Mucosa of rectum (tissue), 2 donors: ENCODE measurements at regions not wholly inside any gene's neighbourhood (a gene's known extent, or its start where the extent isn't known, plus 50 kb on each side); places are given as distances from the start of the nearest gene placed in this dataset.

ENCODE experiments used
- H3K27ac ChIP-seq, 2 donors: one replicate each; pipeline ENCODE4 v1.7.0; 2013; ENCODE audit warnings: inconsistent platforms in 2 of 2, low read depth in 2 of 2, low read length in 2 of 2
- H3K27me3 ChIP-seq, 2 donors: one replicate each; pipeline ENCODE4 v1.7.0; 2013; ENCODE audit warnings: low read length in 2 of 2; ENCODE audit not compliant: control insufficient read depth in 2 of 2, insufficient read depth in 2 of 2
- H3K36me3 ChIP-seq, 2 donors: one replicate each; pipeline ENCODE4 v1.7.0; 2013; ENCODE audit warnings: low read length in 2 of 2; ENCODE audit not compliant: control insufficient read depth in 2 of 2, insufficient read depth in 2 of 2
- H3K4me1 ChIP-seq, 2 donors: one replicate each; pipeline ENCODE4 v1.7.0; 2013; ENCODE audit warnings: low read length in 2 of 2, mild to moderate bottlenecking in 1 of 2; ENCODE audit not compliant: control insufficient read depth in 2 of 2, insufficient read depth in 2 of 2
- H3K4me3 ChIP-seq, 2 donors: one replicate each; pipeline ENCODE4 v1.7.0; 2013; ENCODE audit warnings: low read length in 2 of 2
- H3K9ac ChIP-seq, 2 donors: one replicate each; pipeline ENCODE4 v1.7.0; 2013; ENCODE audit warnings: low read length in 2 of 2, low read depth in 1 of 2, mild to moderate bottlenecking in 1 of 2
- H3K9me3 ChIP-seq, 2 donors: one replicate each; pipeline ENCODE4 v1.7.0; 2013; ENCODE audit warnings: low read length in 2 of 2; ENCODE audit not compliant: control insufficient read depth in 2 of 2
- donor health status: healthy.
- donor health status: Normal muscosa, but diverticular disease.

GRCh38 chr7:10138087-10138854, 835.4 kb upstream of the PHF14 start:
- Histone ChIP-seq H3K4me1 (no peaks in the 10 kb centered on the region), H3K27me3 (no peaks in the 10 kb centered on the region), H3K36me3 (no peaks in the 10 kb centered on the region), H3K9ac (no peak overlapping the region), H3K4me3 (no peak overlapping the region), H3K9me3 (no peaks in the 10 kb centered on the region), H3K27ac (no peak overlapping the region)

GRCh38 chr7:10146271-10146670, 827.4 kb upstream of the PHF14 start:
- Histone ChIP-seq H3K4me1 (no peaks in the 10 kb centered on the region), H3K27ac (no peak overlapping the region), H3K27me3 (no peaks in the 10 kb centered on the region), H3K9ac (no peak overlapping the region), H3K4me3 (no peak overlapping the region), H3K9me3 (no peaks in the 10 kb centered on the region), H3K36me3 (no peaks in the 10 kb centered on the region)

GRCh38 chr7:10156972-10157371, 816.7 kb upstream of the PHF14 start:
- Histone ChIP-seq H3K9ac (no peak overlapping the region), H3K9me3 (peaks cover 2 to 3% of the 10 kb centered on the region in 2 donors), H3K4me3 (no peak overlapping the region), H3K36me3 (no peaks in the 10 kb centered on the region), H3K27me3 (no peaks in the 10 kb centered on the region), H3K27ac (no peak overlapping the region), H3K4me1 (no peaks in the 10 kb centered on the region)

- H3K4me3 ChIP-seq: no peak overlapping the region
- no peak overlapping the region for H3K27ac ChIP-seq
- H3K36me3 ChIP-seq: no peaks in the 10 kb centered on the region
- no peaks in the 10 kb centered on the region for H3K27me3 ChIP-seq
- no peaks in the 10 kb centered on the region for H3K9me3 ChIP-seq
- no peaks in the 10 kb centered on the region for H3K4me1 ChIP-seq
- no peak overlapping the region for H3K9ac ChIP-seq
Observed at GRCh38 chr7:10181996-10182395, 791.7 kb upstream of the PHF14 start.

GRCh38 chr7:10192074-10192473, 781.6 kb upstream of the PHF14 start:
- Histone ChIP-seq H3K9me3 (no peaks in the 10 kb centered on the region), H3K27me3 (no peaks in the 10 kb centered on the region), H3K27ac (no peak overlapping the region), H3K36me3 (no peaks in the 10 kb centered on the region), H3K9ac (no peak overlapping the region), H3K4me1 (no peaks in the 10 kb centered on the region), H3K4me3 (no peak overlapping the region)

- H3K9ac ChIP-seq: no peak overlapping the region
- no peak overlapping the region for H3K27ac ChIP-seq
- no peaks in the 10 kb centered on the region for H3K36me3 ChIP-seq
- no peaks in the 10 kb centered on the region for H3K4me1 ChIP-seq
- no peaks in the 10 kb centered on the region for H3K9me3 ChIP-seq
- H3K27me3 ChIP-seq: no peaks in the 10 kb centered on the region
- no peak overlapping the region for H3K4me3 ChIP-seq
Observed at GRCh38 chr7:10205696-10206095, 768.0 kb upstream of the PHF14 start.

- no peak overlapping the region for H3K27ac ChIP-seq
- H3K9ac ChIP-seq: no peak overlapping the region
- H3K36me3 ChIP-seq: no peaks in the 10 kb centered on the region
Observed at GRCh38 chr7:10210000-10210399, 763.7 kb upstream of the PHF14 start.

GRCh38 chr7:10211016-10211415, 762.7 kb upstream of the PHF14 start:
- Histone ChIP-seq H3K4me1 (no peaks in the 10 kb centered on the region), H3K9ac (no peak overlapping the region), H3K9me3 (peaks cover 0 to 3% of the 10 kb centered on the region in 2 donors), H3K36me3 (no peaks in the 10 kb centered on the region), H3K27me3 (no peaks in the 10 kb centered on the region), H3K4me3 (no peak overlapping the region), H3K27ac (no peak overlapping the region)

More at GRCh38 chr7:10210000-10210399, 763.7 kb upstream of the PHF14 start:
- H3K4me3 ChIP-seq: no peak overlapping the region
- no peaks in the 10 kb centered on the region for H3K4me1 ChIP-seq
- no peaks in the 10 kb centered on the region for H3K27me3 ChIP-seq
- peaks cover 0 to 3% of the 10 kb centered on the region in 2 donors for H3K9me3 ChIP-seq

- Histone ChIP-seq H3K4me1 (no peaks in the 10 kb centered on the region), H3K36me3 (no peaks in the 10 kb centered on the region), H3K9me3 (peaks cover 0 to 3% of the 10 kb centered on the region in 2 donors), H3K27ac (no peak overlapping the region), H3K4me3 (no peak overlapping the region), H3K27me3 (no peaks in the 10 kb centered on the region), H3K9ac (no peak overlapping the region)
Observed at GRCh38 chr7:10211861-10212260, 761.8 kb upstream of the PHF14 start.

- no peaks in the 10 kb centered on the region for H3K36me3 ChIP-seq
- no peak overlapping the region for H3K27ac ChIP-seq
- no peak overlapping the region for H3K9ac ChIP-seq
- H3K4me1 ChIP-seq: no peaks in the 10 kb centered on the region
- peaks cover 0 to 6% of the 10 kb centered on the region in 2 donors for H3K9me3 ChIP-seq
- H3K4me3 ChIP-seq: no peak overlapping the region
- no peaks in the 10 kb centered on the region for H3K27me3 ChIP-seq
Observed at GRCh38 chr7:10212649-10213048, 761.0 kb upstream of the PHF14 start.
